ENCODE measurements at regions not wholly inside any gene's neighbourhood (a gene's known extent, or its start where the extent isn't known, plus 50 kb on each side); places are given as distances from the start of the nearest gene placed in this dataset.

DNA sequence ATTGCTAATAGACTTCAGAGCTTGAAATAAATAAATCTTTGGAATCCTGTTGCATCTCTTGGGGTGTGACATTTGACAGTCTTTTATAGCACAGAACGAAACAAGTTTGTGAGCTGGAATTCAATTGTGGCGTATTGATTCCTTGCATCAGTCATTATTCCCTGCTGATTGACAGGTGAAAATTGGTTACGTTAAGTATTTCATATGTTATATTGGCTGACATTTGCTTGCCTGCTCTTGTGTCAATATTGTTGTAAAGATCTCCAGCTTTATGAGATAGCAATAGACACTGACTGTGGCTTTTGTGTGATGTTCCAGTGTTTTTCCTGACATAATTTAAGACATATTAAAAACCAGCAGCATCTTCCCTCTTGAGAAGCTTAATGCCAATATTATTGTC lies 644.4 kb upstream of the FAM241A start:
- TF ChIP-seq, protein P1, sequence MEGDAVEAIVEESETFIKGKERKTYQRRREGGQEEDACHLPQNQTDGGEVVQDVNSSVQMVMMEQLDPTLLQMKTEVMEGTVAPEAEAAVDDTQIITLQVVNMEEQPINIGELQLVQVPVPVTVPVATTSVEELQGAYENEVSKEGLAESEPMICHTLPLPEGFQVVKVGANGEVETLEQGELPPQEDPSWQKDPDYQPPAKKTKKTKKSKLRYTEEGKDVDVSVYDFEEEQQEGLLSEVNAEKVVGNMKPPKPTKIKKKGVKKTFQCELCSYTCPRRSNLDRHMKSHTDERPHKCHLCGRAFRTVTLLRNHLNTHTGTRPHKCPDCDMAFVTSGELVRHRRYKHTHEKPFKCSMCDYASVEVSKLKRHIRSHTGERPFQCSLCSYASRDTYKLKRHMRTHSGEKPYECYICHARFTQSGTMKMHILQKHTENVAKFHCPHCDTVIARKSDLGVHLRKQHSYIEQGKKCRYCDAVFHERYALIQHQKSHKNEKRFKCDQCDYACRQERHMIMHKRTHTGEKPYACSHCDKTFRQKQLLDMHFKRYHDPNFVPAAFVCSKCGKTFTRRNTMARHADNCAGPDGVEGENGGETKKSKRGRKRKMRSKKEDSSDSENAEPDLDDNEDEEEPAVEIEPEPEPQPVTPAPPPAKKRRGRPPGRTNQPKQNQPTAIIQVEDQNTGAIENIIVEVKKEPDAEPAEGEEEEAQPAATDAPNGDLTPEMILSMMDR (IDR thresholded peaks at IDR 0.05; ENCODE audit: low read depth, low read length) = no peak
- Histone ChIP-seq H3K36me3 (no peaks in the 10 kb centered on the region), H3K27me3 (ENCODE audit: insufficient read depth, low read depth, severe bottlenecking) (peaks cover 23% of the 10 kb centered on the region), H3K9me3 (ENCODE audit: severe bottlenecking) (no peaks in the 10 kb centered on the region), H3K4me3 (ENCODE audit: low read depth, low read length) (no peak overlapping the region), H3K27ac (no peak overlapping the region)
- DNase-seq = no peak

DNA sequence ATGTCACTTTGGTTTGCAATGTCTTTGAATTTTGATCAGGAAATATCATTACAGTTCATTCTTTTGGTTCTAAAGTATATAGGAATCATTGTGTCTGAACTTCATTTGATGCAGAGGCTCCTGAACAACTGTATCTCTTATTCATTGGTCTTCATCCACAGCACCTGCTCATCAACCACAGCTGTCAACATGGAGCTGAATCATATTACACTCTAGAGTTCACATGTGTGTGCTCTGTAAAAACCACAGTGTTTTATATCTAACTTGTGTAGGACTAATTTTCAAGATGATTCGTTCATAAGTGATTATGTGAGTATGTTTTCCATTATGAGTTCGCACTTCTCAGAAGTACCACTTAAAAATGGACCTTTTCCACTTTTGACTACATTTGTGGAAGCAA lies 643.3 kb upstream of the FAM241A start:
- Histone ChIP-seq H3K9me3 (ENCODE audit: severe bottlenecking) (no peaks in the 10 kb centered on the region), H3K27ac (no peak overlapping the region), H3K36me3 (no peaks in the 10 kb centered on the region), H3K27me3 (ENCODE audit: insufficient read depth, low read depth, severe bottlenecking) (peaks cover 23% of the 10 kb centered on the region), H3K4me3 (ENCODE audit: low read depth, low read length) (no peak overlapping the region)
- DNase-seq = no peak
- TF ChIP-seq, protein P1 (IDR thresholded peaks at IDR 0.05; ENCODE audit: low read depth, low read length) = no peak

DNA sequence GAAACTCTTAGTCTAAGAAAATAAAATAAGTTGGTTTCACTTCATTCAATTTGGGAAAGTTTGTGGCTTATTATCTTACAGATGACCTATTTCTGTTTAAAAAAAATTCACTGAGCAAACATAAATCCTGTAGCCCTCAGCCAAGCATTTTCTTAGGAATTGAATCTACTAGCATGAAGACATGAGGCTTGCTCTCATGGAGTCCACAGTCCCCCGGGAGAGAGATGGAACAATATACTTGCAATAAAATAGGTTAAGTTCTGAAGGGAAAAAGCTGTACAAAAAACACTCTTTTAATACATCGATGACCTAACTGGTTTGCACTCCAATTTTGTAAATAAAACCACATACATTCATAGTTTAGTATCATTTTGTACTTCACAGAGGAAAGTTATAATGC lies 642.6 kb upstream of the FAM241A start:
- no peak overlapping the region for H3K4me3 ChIP-seq (ENCODE audit: low read depth, low read length)
- H3K27ac ChIP-seq = no peak overlapping the region
- no peaks in the 10 kb centered on the region for H3K36me3 ChIP-seq
- no peaks in the 10 kb centered on the region for H3K9me3 ChIP-seq (ENCODE audit: severe bottlenecking)
- TF ChIP-seq, protein P1 (IDR thresholded peaks at IDR 0.05; ENCODE audit: low read depth, low read length) = no peak
- peaks cover 27% of the 10 kb centered on the region for H3K27me3 ChIP-seq (ENCODE audit: insufficient read depth, low read depth, severe bottlenecking)
- DNase-seq = no peak

DNA sequence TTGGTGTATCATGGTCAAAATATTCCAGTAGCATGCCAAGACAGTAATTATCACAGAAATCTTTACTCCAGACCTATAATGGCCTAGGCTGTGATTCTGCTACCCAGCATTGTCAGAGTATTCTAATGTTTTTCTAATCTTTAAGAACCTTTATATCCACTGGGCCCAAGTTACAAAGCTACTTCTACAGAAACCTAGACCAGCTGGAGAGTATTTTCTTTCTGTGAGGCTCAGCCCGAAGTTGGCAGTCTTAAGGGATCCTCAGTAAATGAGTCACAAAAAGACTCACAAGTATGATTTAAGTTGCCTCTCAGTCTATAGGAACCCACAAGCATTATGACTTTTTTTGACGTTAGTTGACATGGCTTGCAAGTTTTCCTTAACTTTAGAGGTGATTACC lies 638.5 kb upstream of the FAM241A start:
- no peak for DNase-seq
- H3K27me3 ChIP-seq (ENCODE audit: insufficient read depth, low read depth, severe bottlenecking) = peaks cover 14% of the 10 kb centered on the region
- no peaks in the 10 kb centered on the region for H3K36me3 ChIP-seq
- no peak overlapping the region for H3K27ac ChIP-seq
- H3K9me3 ChIP-seq (ENCODE audit: severe bottlenecking) = no peaks in the 10 kb centered on the region
- TF ChIP-seq, protein P1 (IDR thresholded peaks at IDR 0.05; ENCODE audit: low read depth, low read length) = no peak
- no peak overlapping the region for H3K4me3 ChIP-seq (ENCODE audit: low read depth, low read length)

DNA sequence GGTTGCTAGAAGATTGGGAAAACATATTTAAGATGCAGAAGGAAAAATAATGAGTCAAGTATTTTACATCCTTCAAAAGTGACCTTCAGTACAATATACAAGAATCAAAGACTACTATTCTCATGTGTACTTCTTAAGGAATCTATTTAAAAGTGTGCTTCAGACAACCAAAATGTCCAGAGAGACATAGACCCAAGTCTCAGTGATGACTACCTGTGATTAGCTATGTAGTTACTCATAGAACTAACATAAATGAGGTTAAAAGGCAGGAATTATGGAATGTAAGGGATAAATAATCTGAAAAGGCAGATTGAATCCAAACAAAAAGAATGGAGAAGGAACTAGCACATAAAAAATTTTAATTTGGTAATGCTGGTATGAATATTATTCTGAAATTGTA lies 634.7 kb upstream of the FAM241A start:
- no peak for DNase-seq
- Histone ChIP-seq H3K4me3 (ENCODE audit: low read depth, low read length) (no peak overlapping the region), H3K9me3 (ENCODE audit: severe bottlenecking) (no peaks in the 10 kb centered on the region), H3K27ac (no peak overlapping the region), H3K36me3 (no peaks in the 10 kb centered on the region), H3K27me3 (ENCODE audit: insufficient read depth, low read depth, severe bottlenecking) (peaks cover 5% of the 10 kb centered on the region)
- TF ChIP-seq, protein P1 (IDR thresholded peaks at IDR 0.05; ENCODE audit: low read depth, low read length) = no peak

DNA sequence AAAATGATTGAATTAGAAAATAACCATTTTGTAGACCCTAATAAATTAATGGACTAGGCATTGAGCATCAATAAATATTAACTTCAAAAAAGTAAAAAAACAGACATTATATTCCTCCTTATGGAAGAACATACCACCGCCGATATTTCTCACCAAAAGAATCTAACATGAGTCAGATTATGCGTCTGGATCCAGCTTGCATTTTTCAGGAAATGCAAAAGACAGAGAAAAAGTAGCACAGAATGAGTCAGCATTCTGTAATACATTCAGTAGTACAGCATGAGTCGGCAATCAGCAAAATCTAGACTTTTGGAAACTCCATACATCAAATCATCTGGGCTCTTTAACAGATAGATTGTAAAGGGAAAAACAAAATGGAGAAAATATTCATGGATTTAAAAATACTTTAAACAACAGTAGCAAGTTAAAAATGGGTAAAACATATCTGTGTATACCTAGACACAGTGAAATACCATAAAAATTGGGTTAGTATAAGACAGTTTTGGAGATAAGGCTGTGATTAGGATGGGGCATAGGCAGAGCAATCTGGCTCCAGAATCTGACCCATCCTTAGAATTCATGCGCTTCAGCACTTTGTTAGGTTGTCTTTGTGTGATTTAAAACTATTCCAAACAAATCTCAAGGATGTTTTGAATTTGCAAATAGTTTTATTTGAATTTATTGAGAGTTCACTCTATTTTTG lies 633.0 kb upstream of the FAM241A start:
- H3K27ac ChIP-seq = no peak overlapping the region
- TF ChIP-seq, protein P1 (IDR thresholded peaks at IDR 0.05; ENCODE audit: low read depth, low read length) = no peak
- no peak for DNase-seq
- H3K36me3 ChIP-seq = no peaks in the 10 kb centered on the region
- no peak overlapping the region for H3K4me3 ChIP-seq (ENCODE audit: low read depth, low read length)
- H3K27me3 ChIP-seq (ENCODE audit: insufficient read depth, low read depth, severe bottlenecking) = peaks cover 3% of the 10 kb centered on the region
- H3K9me3 ChIP-seq (ENCODE audit: severe bottlenecking) = no peaks in the 10 kb centered on the region

Measured in WERI-Rb-1 (cell line).